HUES6 (cell line): ENCODE measurements at regions not wholly inside any gene's neighbourhood (a gene's known extent, or its start where the extent isn't known, plus 50 kb on each side); places are given as distances from the start of the nearest gene placed in this dataset.

Experiments
- H3K27ac ChIP-seq: 2 replicates; pipeline ENCODE4 v1.7.0; 2013; ENCODE audit warnings: low read depth, mild to moderate bottlenecking, low read length, inconsistent platforms
- H3K27me3 ChIP-seq: 2 replicates; pipeline ENCODE4 v1.6.1; 2013; ENCODE audit warnings: low read length; ENCODE audit not compliant: control insufficient read depth, insufficient read depth
- H3K36me3 ChIP-seq: 2 replicates; pipeline ENCODE4 v1.6.1; 2013; ENCODE audit warnings: low read length; ENCODE audit not compliant: control insufficient read depth, insufficient read depth
- H3K4me1 ChIP-seq: 2 replicates; pipeline ENCODE4 v1.6.1; 2013; ENCODE audit warnings: low read length; ENCODE audit not compliant: control insufficient read depth, insufficient read depth
- H3K4me3 ChIP-seq: 2 replicates; pipeline ENCODE4 v1.5.1; 2013; ENCODE audit warnings: low read depth, low read length
- H3K9ac ChIP-seq: one replicate; pipeline ENCODE4 v1.6.1; 2013; ENCODE audit warnings: mild to moderate bottlenecking, low read length
- H3K9me3 ChIP-seq: 2 replicates; pipeline ENCODE4 v1.6.1; 2013; ENCODE audit warnings: low read depth, low read length; ENCODE audit not compliant: control insufficient read depth, insufficient read depth

DNA sequence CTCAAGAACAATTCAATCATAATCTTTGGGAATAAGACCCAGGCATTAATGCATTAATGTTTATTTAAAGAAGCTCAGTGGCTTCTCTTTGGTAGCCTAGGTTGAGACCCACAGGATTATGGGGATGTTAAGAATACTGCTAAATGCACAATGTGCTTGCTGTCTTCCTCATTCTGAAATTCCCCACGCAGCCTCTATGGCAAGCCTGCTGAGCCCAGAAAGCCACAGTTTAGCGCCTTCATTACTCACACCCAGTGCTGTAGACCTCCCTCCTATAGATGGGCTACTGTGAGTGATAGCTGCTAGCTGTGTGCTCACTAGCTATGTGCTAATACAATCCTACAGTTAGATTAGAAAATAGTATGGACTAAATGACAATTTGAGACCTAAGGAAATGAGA, 90.6 kb downstream of the TNFSF13B start:
- Histone ChIP-seq H3K9me3 (no peaks in the 10 kb centered on the region), H3K4me1 (peaks cover 5% of the 10 kb centered on the region; the same call in 1 of the 2 replicates), H3K27me3 (no peaks in the 10 kb centered on the region), H3K36me3 (no peaks in the 10 kb centered on the region), H3K27ac (no peak overlapping the region), H3K9ac (no peak overlapping the region), H3K4me3 (no peak overlapping the region)

DNA sequence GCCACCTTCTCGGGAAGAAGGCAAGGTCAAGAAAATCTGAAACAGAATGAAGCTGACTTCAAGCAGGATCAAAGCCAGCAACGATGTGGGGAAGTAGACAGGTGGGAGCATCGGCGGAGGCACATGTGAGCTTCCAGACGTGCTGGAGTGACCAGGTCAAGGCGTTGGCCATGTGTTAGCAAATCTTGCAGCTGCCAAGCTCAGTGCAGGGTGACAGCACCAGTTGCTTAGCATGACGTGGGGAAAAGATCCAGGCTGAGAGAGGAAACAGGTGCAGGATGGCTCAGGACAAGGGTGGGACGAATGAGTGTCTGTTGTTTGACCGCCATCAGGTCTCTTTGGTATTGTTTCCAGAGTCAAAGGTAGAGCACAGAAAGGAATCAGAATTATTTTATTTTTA, 92.3 kb downstream of the TNFSF13B start:
- Histone ChIP-seq H3K4me1 (peaks cover 5% of the 10 kb centered on the region; the same call in 1 of the 2 replicates), H3K9ac (no peak overlapping the region)

DNA sequence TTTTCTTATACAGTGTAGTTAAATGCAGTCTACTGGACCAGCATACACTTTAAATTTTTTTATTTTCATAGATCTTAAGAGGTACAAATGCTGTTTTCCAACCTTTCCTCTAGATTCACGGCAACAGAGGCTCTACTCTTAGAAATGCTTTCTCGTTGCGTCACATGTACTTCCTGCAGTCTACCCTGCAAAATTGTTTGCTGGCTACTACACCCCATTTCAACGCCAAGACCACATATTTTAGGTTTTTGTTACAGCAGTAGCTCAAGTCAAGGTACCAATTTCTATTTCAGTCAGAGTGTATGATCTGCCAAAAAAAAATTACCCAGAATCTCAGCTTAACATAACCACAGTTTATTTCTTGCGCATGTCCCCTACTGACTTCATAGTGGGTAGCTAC, 94.1 kb downstream of the TNFSF13B start:
- Histone ChIP-seq H3K9ac (no peak overlapping the region), H3K9me3 (no peaks in the 10 kb centered on the region), H3K4me1 (peaks cover 5% of the 10 kb centered on the region; the same call in 1 of the 2 replicates), H3K27me3 (no peaks in the 10 kb centered on the region), H3K27ac (no peak overlapping the region), H3K36me3 (no peaks in the 10 kb centered on the region), H3K4me3 (no peak overlapping the region)

More for the DNA sequence above, 92.3 kb downstream of the TNFSF13B start:
- H3K4me3 ChIP-seq = no peak overlapping the region
- H3K36me3 ChIP-seq = no peaks in the 10 kb centered on the region
- no peak overlapping the region for H3K27ac ChIP-seq
- H3K27me3 ChIP-seq = no peaks in the 10 kb centered on the region
- no peaks in the 10 kb centered on the region for H3K9me3 ChIP-seq

DNA sequence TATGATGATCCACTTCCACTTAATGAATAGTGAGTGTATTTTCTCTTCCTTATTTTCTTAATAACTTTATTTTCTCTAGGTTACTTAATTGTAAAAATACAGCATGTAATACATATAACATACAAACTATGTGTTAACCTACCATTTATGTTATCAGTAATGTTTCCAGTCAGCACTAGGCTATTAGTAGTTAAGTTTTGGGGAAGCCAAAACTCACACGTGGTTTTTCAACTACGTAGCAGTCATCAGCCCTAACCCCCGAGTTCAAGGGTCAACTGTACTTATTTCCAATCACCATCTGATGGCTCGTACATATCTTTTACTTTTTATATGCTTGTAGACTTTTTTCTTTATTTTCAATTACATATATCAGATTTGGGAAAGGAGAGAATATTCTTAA, 95.7 kb downstream of the TNFSF13B start:
- no peaks in the 10 kb centered on the region for H3K9me3 ChIP-seq
- peaks cover 5% of the 10 kb centered on the region; the same call in 1 of the 2 replicates for H3K4me1 ChIP-seq
- no peak overlapping the region for H3K9ac ChIP-seq
- H3K27ac ChIP-seq = no peak overlapping the region
- no peaks in the 10 kb centered on the region for H3K36me3 ChIP-seq
- no peak overlapping the region for H3K4me3 ChIP-seq
- no peaks in the 10 kb centered on the region for H3K27me3 ChIP-seq

DNA sequence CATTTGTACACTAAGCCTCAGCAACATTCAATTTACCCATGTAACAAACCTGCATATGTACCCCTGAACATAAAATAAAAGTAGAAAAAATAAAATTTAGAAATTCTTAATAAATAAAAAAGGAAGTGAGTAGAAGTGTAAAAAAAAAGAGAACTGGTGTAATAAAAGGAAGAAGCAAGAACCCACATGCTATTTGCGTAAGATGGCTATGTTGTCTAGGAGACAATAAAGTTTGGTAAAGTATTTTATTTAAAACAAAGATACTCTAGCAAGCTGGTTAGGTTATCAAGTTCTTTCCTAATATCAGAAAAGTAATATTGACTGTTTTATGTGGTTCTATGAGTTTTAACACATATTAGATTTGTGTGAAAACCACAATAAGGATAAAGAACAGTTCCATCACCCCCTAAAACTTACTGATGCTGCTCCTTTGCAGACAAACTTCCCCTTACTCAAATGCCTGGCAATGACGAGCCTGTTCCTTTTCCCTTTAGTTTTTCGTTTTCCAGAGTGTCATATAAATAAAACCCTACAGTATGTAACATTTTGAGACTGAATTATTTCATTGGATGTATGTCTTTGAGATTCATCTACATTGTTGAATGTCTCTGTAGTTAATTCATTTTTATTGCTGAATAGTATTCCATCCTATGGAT, 98.9 kb downstream of the TNFSF13B start:
- Histone ChIP-seq H3K4me1 (peaks cover 5% of the 10 kb centered on the region; the same call in 1 of the 2 replicates), H3K27ac (no peak overlapping the region), H3K4me3 (no peak overlapping the region), H3K9me3 (no peaks in the 10 kb centered on the region), H3K27me3 (no peaks in the 10 kb centered on the region), H3K9ac (no peak overlapping the region), H3K36me3 (no peaks in the 10 kb centered on the region)

DNA sequence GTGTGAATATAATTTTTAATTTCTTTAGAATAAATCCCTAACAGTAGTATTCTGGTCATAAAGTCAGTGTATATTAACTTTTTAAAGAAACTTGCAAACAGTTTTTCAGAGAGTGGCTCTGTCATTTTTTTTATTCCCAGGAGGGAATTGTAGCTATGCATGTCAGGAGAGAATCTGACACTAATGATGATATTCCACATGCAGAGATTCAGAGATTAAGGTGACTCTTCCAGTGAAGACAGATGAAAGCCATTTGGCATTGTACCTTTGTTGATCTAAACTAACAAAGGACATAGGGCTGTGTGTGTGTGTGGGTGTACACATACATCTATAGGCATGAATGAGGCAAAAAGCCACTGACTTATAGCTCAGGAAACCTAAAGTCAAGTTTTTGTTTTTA, 99.9 kb downstream of the TNFSF13B start:
- no peak overlapping the region for H3K4me3 ChIP-seq
- peaks cover 5% of the 10 kb centered on the region; the same call in 1 of the 2 replicates for H3K4me1 ChIP-seq
- H3K27ac ChIP-seq = no peak overlapping the region
- no peaks in the 10 kb centered on the region for H3K9me3 ChIP-seq
- no peak overlapping the region for H3K9ac ChIP-seq
- H3K27me3 ChIP-seq = no peaks in the 10 kb centered on the region
- no peaks in the 10 kb centered on the region for H3K36me3 ChIP-seq

DNA sequence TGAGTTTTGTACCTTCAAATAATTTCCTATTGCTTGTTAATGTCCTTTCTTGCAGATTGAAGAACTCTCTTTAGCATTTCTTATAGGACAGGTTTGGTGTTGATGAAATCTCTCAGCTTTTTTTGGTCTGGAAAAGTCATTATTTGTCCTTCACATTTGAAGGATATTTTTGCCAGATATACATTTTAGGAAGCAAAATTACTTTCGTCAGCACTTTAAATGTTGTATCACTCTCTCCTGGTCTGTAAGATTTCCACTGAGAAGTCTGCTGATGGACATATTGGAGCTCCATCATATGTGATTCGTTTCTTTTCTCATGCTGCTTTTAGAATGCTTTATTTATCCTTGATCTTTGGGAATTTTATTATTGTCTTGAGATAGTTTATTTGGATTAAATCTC, 105.5 kb downstream of the TNFSF13B start:
- no peak overlapping the region for H3K9ac ChIP-seq
- peaks cover 4% of the 10 kb centered on the region; the same call in 1 of the 2 replicates for H3K9me3 ChIP-seq
- H3K27me3 ChIP-seq = no peaks in the 10 kb centered on the region
- no peak overlapping the region for H3K4me3 ChIP-seq
- H3K27ac ChIP-seq = no peak overlapping the region
- no peaks in the 10 kb centered on the region for H3K4me1 ChIP-seq
- H3K36me3 ChIP-seq = no peaks in the 10 kb centered on the region

DNA sequence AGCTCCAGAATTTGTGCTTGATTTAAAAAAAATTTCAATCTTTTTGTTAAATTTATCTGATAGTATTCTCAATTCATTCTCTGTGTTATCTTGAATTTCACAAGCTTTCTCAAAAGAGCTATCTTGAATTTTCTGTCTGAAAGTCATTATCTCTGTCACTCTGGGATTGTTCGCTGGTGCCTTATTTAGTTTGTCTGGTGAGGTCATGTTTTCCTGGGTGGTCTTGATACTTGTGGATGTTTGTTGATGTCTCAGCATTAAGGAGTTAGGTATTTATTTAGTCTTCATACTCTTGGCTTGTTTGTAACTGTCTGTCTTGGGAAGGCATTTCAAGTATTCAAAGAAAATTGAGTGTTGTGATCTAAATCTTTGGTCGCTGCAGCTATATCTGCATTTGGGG, 106.3 kb downstream of the TNFSF13B start:
- Histone ChIP-seq H3K9me3 (peaks cover 4% of the 10 kb centered on the region; the same call in 1 of the 2 replicates), H3K4me1 (no peaks in the 10 kb centered on the region), H3K4me3 (no peak overlapping the region), H3K27ac (no peak overlapping the region), H3K27me3 (no peaks in the 10 kb centered on the region), H3K9ac (no peak overlapping the region), H3K36me3 (no peaks in the 10 kb centered on the region)

DNA sequence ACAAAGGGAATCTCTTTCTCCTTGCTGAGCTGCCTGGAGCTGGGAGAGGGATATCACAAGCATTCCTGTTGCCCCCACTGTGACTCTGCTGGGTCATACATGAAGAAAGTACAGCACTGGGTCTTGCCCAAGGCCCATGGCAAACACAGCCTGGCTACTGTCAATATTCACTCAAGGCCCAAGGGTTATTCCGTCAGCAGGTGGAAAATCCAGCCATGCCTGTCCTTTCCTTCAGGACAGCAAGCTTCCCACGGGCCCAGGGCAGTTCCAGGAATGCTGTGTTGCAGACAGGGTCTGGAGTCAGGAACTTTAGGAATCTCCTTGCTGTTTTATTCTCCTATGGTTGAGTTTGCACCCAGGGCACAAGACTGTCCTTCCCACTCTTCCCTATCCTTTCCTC, 106.8 kb downstream of the TNFSF13B start:
- Histone ChIP-seq H3K27ac (no peak overlapping the region), H3K9me3 (peaks cover 4% of the 10 kb centered on the region; the same call in 1 of the 2 replicates), H3K9ac (no peak overlapping the region), H3K4me3 (no peak overlapping the region), H3K27me3 (no peaks in the 10 kb centered on the region), H3K36me3 (no peaks in the 10 kb centered on the region), H3K4me1 (no peaks in the 10 kb centered on the region)

DNA sequence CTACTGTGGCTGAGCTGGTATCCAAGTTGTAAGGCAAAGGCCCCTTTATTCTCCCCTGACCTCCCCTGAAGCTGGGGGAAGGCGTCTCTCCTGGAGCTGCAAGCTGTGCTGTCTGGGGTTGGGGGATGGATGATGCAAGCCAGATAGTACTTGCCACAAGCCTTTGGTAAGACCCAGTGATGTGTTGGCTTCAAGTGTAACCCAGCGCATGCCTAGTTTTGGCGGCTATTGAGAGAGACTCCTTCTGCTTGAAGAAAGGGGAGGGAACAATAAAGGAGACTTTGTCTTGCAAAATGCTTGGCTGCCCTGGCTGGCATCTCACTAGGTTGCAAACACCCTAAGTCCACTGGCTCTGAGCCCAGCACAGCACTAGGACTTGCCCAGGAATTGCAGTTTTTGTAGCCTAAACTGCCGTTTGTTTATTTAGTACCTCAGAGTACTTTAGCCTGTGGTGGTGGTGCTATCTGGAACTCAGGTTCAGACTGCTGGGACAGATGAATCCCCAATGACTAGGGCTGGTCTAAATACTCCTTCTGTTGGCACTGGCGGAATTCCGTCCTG, 108.2 kb downstream of the TNFSF13B start:
- H3K4me3 ChIP-seq = no peak overlapping the region
- H3K4me1 ChIP-seq = no peaks in the 10 kb centered on the region
- no peaks in the 10 kb centered on the region for H3K27me3 ChIP-seq
- no peak overlapping the region for H3K9ac ChIP-seq
- H3K27ac ChIP-seq = no peak overlapping the region
- no peaks in the 10 kb centered on the region for H3K36me3 ChIP-seq
- peaks cover 4% of the 10 kb centered on the region; the same call in 1 of the 2 replicates for H3K9me3 ChIP-seq

DNA sequence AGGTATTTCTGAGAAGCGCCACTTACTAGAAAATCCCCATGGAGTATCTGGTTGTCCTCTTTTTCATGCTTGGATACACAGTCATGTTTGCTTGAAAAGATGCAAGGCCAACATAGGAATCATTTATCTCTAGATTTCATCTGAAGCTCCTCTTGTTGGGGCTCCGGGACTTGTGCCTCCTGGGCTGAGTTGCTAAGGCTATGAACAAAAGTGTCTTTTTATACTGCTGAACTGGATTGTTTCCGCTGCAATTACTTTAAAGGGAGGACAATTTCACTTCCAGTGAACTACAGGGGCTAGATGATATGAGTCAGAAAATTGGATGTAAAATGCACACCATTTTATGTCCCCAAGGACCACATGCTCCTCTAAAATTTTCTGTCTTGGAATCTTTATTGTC, 114.1 kb downstream of the TNFSF13B start:
- no peak overlapping the region for H3K27ac ChIP-seq

More for the DNA sequence above, 114.1 kb downstream of the TNFSF13B start:
- Histone ChIP-seq H3K4me1 (no peaks in the 10 kb centered on the region), H3K4me3 (no peak overlapping the region), H3K9ac (no peak overlapping the region), H3K27me3 (no peaks in the 10 kb centered on the region), H3K9me3 (no peaks in the 10 kb centered on the region), H3K36me3 (no peaks in the 10 kb centered on the region)
